Caco-2 (cell line): ENCODE measurements at regions not wholly inside any gene's neighbourhood (a gene's known extent, or its start where the extent isn't known, plus 50 kb on each side); places are given as distances from the start of the nearest gene placed in this dataset.

ENCODE experiments used
- BruUV-seq: library from RNA; stranded (reverse); fragments of 400-500 nt; replicated peaks from 2 replicates; lab custom pipeline; 2021; lab: Mats Ljungman, UMichigan
- CTCF ChIA-PET: fragments of 300-600 bp; sonication (Branson Sonifier 250); formaldehyde crosslinking; loops from one replicate; lab custom pipeline; 2022; ENCODE audit warnings: antibody characterized with exemption; lab: Charles Lee
- POLR2A ChIA-PET: fragments of 300-600 bp; sonication (Branson Sonifier 250); formaldehyde crosslinking; loops from one replicate; lab custom pipeline; 2022; ENCODE audit warnings: antibody characterized with exemption; lab: Charles Lee
- DNase-seq, 2 experiments: peaks; one replicate each; pipeline versions ENCODE4 v3.0.0 to v3.0.0-alpha.2; 2020 to 2022
- H3K27me3 ChIP-seq: replicated peaks from 2 replicates; pipeline ENCODE4 v1.6.0; 2011; ENCODE audit warnings: low read length; ENCODE audit not compliant: control insufficient read depth, insufficient read depth
- H3K36me3 ChIP-seq: 2 replicates; pipeline ENCODE4 v1.5.1; 2011; ENCODE audit warnings: low read length; ENCODE audit not compliant: control insufficient read depth, insufficient read depth
- H3K4me1 ChIP-seq: fragments of 250-450 bp; sonication (Bioruptor Pico); 2 replicates; pipeline ENCODE4 v1.5.1; 2020; ENCODE audit warnings: mild to moderate bottlenecking
- H3K4me3 ChIP-seq: 2 replicates; pipeline ENCODE4 v1.5.1; 2011; ENCODE audit warnings: low read depth, mild to moderate bottlenecking, control low read depth, low read length
- H3K9me3 ChIP-seq: fragments of 250-450 bp; sonication (Bioruptor Pico); 2 replicates; pipeline ENCODE4 v1.5.1; 2020; ENCODE audit warnings: mild to moderate bottlenecking, moderate library complexity
- H3K27ac Mint-ChIP-seq: one replicate; pipeline ENCODE4 v1.8.0; 2022; ENCODE audit warnings: mixed read lengths; ENCODE audit not compliant: unreplicated experiment
- H3K27me3 Mint-ChIP-seq: one replicate; pipeline ENCODE4 v1.8.0; 2022; ENCODE audit warnings: mixed read lengths; ENCODE audit not compliant: insufficient read depth, unreplicated experiment
- H3K36me3 Mint-ChIP-seq: one replicate; pipeline ENCODE4 v1.8.0; 2022; ENCODE audit warnings: mild to moderate bottlenecking, mixed read lengths; ENCODE audit not compliant: insufficient read depth, unreplicated experiment
- H3K4me1 Mint-ChIP-seq: one replicate; pipeline ENCODE4 v1.8.0; 2022; ENCODE audit warnings: low read depth, mixed read lengths; ENCODE audit not compliant: unreplicated experiment
- H3K4me3 Mint-ChIP-seq: one replicate; pipeline ENCODE4 v1.8.0; 2022; ENCODE audit warnings: mild to moderate bottlenecking, moderate library complexity, mixed read lengths; ENCODE audit not compliant: unreplicated experiment
- H3K9me3 Mint-ChIP-seq: one replicate; pipeline ENCODE4 v1.8.0; 2022; ENCODE audit warnings: mixed read lengths; ENCODE audit not compliant: unreplicated experiment
- CTCF ChIP-seq, 2 experiments: fragments of 200-600 bp in 1 of 2; IDR thresholded peaks; 1 replicate in 1 of 2; 2 replicates in 1 of 2; pipeline versions ENCODE4 v1.5.1 to v1.8.0; 2011 to 2022; ENCODE audit warnings: antibody characterized with exemption in 1 of 2, control low read depth in 1 of 2, inconsistent platforms in 1 of 2, low read depth in 1 of 2, low read length in 1 of 2, mild to moderate bottlenecking in 1 of 2, moderate library complexity in 1 of 2; ENCODE audit not compliant: insufficient read depth in 1 of 2, severe bottlenecking in 1 of 2, unreplicated experiment in 1 of 2
- intact Hi-C: fragments of 100-400 bp; cut with micrococcal nuclease; formaldehyde crosslinking; loops from one replicate; pipeline ENCODE4 v1.10.0; 2022; ENCODE audit not compliant: unreplicated experiment

- H3K4me3 Mint-ChIP-seq, result peak overlapping the region; percentile 82
- no TSS peak for BruUV-seq
- peak overlapping the region; percentile 92 for H3K27ac Mint-ChIP-seq
- Histone ChIP-seq H3K4me3 (peak overlapping the region; percentile 16), H3K9me3 (no peaks in the 10 kb centered on the region), H3K27me3 (no peaks in the 10 kb centered on the region), H3K36me3 (no peaks in the 10 kb centered on the region), H3K4me1 (peaks cover 47% of the 10 kb centered on the region)
- intact Hi-C loops, result loop anchor here (1.0 kb wide), 1 partner anchor 8 kb away; no protein-coding TSS in a partner anchor
- H3K36me3 Mint-ChIP-seq, result peaks cover 23% of the 10 kb centered on the region
- CTCF ChIA-PET, result interaction anchor here (0.7 to 2.0 kb wide), 10 partner anchors 9 to 245 kb away, joined by 3 to 7 read pairs (median 5); no protein-coding TSS in a partner anchor
- no peak for TF ChIP-seq CTCF (IDR thresholded peaks at IDR 0.05; ENCODE audit: insufficient read depth in 1 of 2, low read depth in 1 of 2, low read length in 1 of 2, severe bottlenecking in 1 of 2, unreplicated experiment in 1 of 2)
- H3K9me3 Mint-ChIP-seq, result no peaks in the 10 kb centered on the region
- peaks cover 26% of the 10 kb centered on the region for H3K4me1 Mint-ChIP-seq
- POLR2A ChIA-PET, result interaction anchor here (0.7 to 1.9 kb wide), 8 partner anchors 8 to 69 kb away, joined by 3 to 20 read pairs (median 7); partner anchors contain the start of gene PIM1
- DNase-seq, result no peak
- no peaks in the 10 kb centered on the region for H3K27me3 Mint-ChIP-seq
These were observed 68.0 kb upstream of the PIM1 start for GRCh38 chr6:37101991-37102298.

- BruUV-seq, result no TSS peak
- Mint-ChIP-seq H3K27me3 (no peaks in the 10 kb centered on the region), H3K4me1 (peaks cover 26% of the 10 kb centered on the region), H3K36me3 (peaks cover 23% of the 10 kb centered on the region), H3K4me3 (peak overlapping the region; percentile 82), H3K9me3 (no peaks in the 10 kb centered on the region), H3K27ac (peak overlapping the region; percentile 92)
- no peaks in the 10 kb centered on the region for H3K9me3 ChIP-seq
- H3K4me3 ChIP-seq, result peak overlapping the region; percentile 16
- H3K27me3 ChIP-seq, result no peaks in the 10 kb centered on the region
- TF ChIP-seq CTCF (IDR thresholded peaks at IDR 0.05; ENCODE audit: insufficient read depth in 1 of 2, low read depth in 1 of 2, low read length in 1 of 2, severe bottlenecking in 1 of 2, unreplicated experiment in 1 of 2), result no peak
- POLR2A ChIA-PET, result interaction anchor here (0.6 to 1.9 kb wide), 11 partner anchors 8 to 117 kb away, joined by 3 to 20 read pairs (median 5); partner anchors contain the start of genes MTCH1 and PIM1
- CTCF ChIA-PET, result interaction anchor here (0.5 to 2.0 kb wide), 11 partner anchors 8 to 119 kb away, joined by 3 to 7 read pairs (median 5); no protein-coding TSS in a partner anchor
- H3K4me1 ChIP-seq, result peaks cover 53% of the 10 kb centered on the region
- peak; percentile 84 to 88 for DNase-seq
- no peaks in the 10 kb centered on the region for H3K36me3 ChIP-seq
- intact Hi-C loops, result loop anchor here (1.0 kb wide), 1 partner anchor 8 kb away; no protein-coding TSS in a partner anchor
These were observed 67.4 kb upstream of the PIM1 start for GRCh38 chr6:37102299-37103168.
